PC-3 (cell line): ENCODE measurements at regions not wholly inside any gene's neighbourhood (a gene's known extent, or its start where the extent isn't known, plus 50 kb on each side); places are given as distances from the start of the nearest gene placed in this dataset.

Experiments
- CTCF ChIP-seq: fragments of 300-600 bp; sonication (generic); conservative IDR thresholded peaks from 2 replicates; pipeline ENCODE4 v1.5.1; 2017; ENCODE audit warnings: antibody characterized with exemption, low read depth, mild to moderate bottlenecking, low read length
- EZH2 ChIP-seq: fragments of 300-600 bp; sonication (generic); IDR thresholded peaks from one replicate; pipeline ENCODE4 v1.6.1; 2017; ENCODE audit warnings: antibody characterized with exemption, mild to moderate bottlenecking, low read length; ENCODE audit not compliant: unreplicated experiment
- EZH2phosphoT487 ChIP-seq: fragments of 300-600 bp; sonication (generic); IDR thresholded peaks from 2 replicates; pipeline ENCODE4 v1.6.1; 2018; ENCODE audit warnings: mild to moderate bottlenecking, antibody characterized with exemption, low read length, borderline replicate concordance

DNA sequence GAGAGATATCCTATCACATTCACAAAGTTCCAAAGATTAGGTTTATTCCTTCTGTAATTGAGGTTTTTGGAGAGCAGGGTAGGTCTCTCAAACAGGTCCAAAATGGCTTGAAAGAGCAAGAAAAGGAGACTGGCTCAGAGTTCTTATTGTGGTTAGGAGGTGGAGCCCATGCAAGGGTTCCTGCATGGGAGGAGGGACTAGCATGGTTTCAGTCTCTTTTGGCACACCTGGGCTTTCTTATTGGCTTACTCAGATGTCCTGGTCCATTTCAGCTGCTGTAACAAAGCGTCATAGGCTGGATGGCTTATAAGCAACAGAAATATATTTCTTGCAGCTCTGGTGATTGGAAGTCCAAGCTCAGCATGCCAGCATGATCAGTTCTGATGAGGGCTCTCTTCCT, 493.1 kb downstream of the REEP3 start:
- TF ChIP-seq CTCF (no peak), EZH2 (no peak), EZH2phosphoT487 (no peak)
